T-helper 1 cell treated with Interleukin-12 subunit alpha and Interleukin-12 subunit beta and Interleukin-4 antibody, amounts not matched to agents 30 ng/mL and 1 ng/mL, for 36 hours (primary cell): ENCODE measurements at regions not wholly inside any gene's neighbourhood (a gene's known extent, or its start where the extent isn't known, plus 50 kb on each side); places are given as distances from the start of the nearest gene placed in this dataset.
"Not testable (repeated sequence)": the region's sequence is repeated elsewhere in the genome, so short reads cannot be mapped to it uniquely, and the experiment has no call there.

Experiments used
- intact Hi-C: fragments of 100-400 bp; cut with micrococcal nuclease; formaldehyde crosslinking; loops from one replicate; pipeline ENCODE4 v1.15.1; 2024

GRCh38 chr3:153889905-153890334 lies 231.3 kb upstream of the ARHGEF26 start:
- intact Hi-C loops, result no loop called here

- intact Hi-C loops, result no loop called here
These were observed 229.1 kb upstream of the ARHGEF26 start for GRCh38 chr3:153892126-153892525.

GRCh38 chr3:153894857-153895256 lies 226.3 kb upstream of the ARHGEF26 start:
- intact Hi-C loops, result no loop called here

GRCh38 chr3:153896197-153896596 lies 225.0 kb upstream of the ARHGEF26 start:
- intact Hi-C loops, result no loop called here

- intact Hi-C loops, result no loop called here
These were observed 224.0 kb upstream of the ARHGEF26 start for GRCh38 chr3:153897025-153897723.

GRCh38 chr3:153897842-153898241 lies 223.3 kb upstream of the ARHGEF26 start:
- intact Hi-C loops, result no loop called here

- intact Hi-C loops, result no loop called here
These were observed 220.0 kb upstream of the ARHGEF26 start for GRCh38 chr3:153901152-153901551.

- intact Hi-C loops, result no loop called here
These were observed 219.2 kb upstream of the ARHGEF26 start for GRCh38 chr3:153901991-153902390.

GRCh38 chr3:153903430-153903829 lies 217.8 kb upstream of the ARHGEF26 start:
- intact Hi-C loops, result no loop called here

GRCh38 chr3:153906366-153906765 lies 214.8 kb upstream of the ARHGEF26 start:
- intact Hi-C loops, result no loop called here

- intact Hi-C loops, result no loop called here
These were observed 210.8 kb upstream of the ARHGEF26 start for GRCh38 chr3:153910387-153910786.

- intact Hi-C loops, result no loop called here
These were observed 210.1 kb upstream of the ARHGEF26 start for GRCh38 chr3:153911116-153911515.

GRCh38 chr3:153919773-153920172 lies 201.4 kb upstream of the ARHGEF26 start:
- intact Hi-C loops, result loop anchor here (10.0 kb wide), 1 partner anchor 875 kb away; no protein-coding TSS in a partner anchor

- intact Hi-C loops, result loop anchor here (10.0 kb wide), 1 partner anchor 877 kb away; no protein-coding TSS in a partner anchor
These were observed 199.4 kb upstream of the ARHGEF26 start for GRCh38 chr3:153921826-153922225.

GRCh38 chr3:153925841-153926514 lies 195.2 kb upstream of the ARHGEF26 start:
- intact Hi-C loops, result loop anchor here (10.0 kb wide), 1 partner anchor 881 kb away; no protein-coding TSS in a partner anchor

GRCh38 chr3:153927107-153927506 lies 194.1 kb upstream of the ARHGEF26 start:
- intact Hi-C loops, result loop anchor here (10.0 kb wide), 1 partner anchor 882 kb away; no protein-coding TSS in a partner anchor

GRCh38 chr3:153928851-153929250 lies 192.3 kb upstream of the ARHGEF26 start:
- intact Hi-C loops, result loop anchor here (10.0 kb wide), 1 partner anchor 884 kb away; no protein-coding TSS in a partner anchor

- intact Hi-C loops, result not testable (repeated sequence)
These were observed 187.7 kb upstream of the ARHGEF26 start for GRCh38 chr3:153933481-153933880.

- intact Hi-C loops, result no loop called here
These were observed 177.1 kb upstream of the ARHGEF26 start for GRCh38 chr3:153944084-153944483.

- intact Hi-C loops, result no loop called here
These were observed 169.9 kb upstream of the ARHGEF26 start for GRCh38 chr3:153951276-153951675.

- intact Hi-C loops, result no loop called here
These were observed 169.1 kb upstream of the ARHGEF26 start for GRCh38 chr3:153952091-153952490.

GRCh38 chr3:153956613-153957012 lies 164.6 kb upstream of the ARHGEF26 start:
- intact Hi-C loops, result no loop called here

- intact Hi-C loops, result no loop called here
These were observed 163.8 kb upstream of the ARHGEF26 start for GRCh38 chr3:153957421-153957820.
